ENCODE measurements at regions not wholly inside any gene's neighbourhood (a gene's known extent, or its start where the extent isn't known, plus 50 kb on each side); places are given as distances from the start of the nearest gene placed in this dataset.

GRCh38 chr10:55330486-55330885 lies 529.5 kb upstream of the PCDH15 start:
- Histone ChIP-seq H3K27me3 (ENCODE audit: insufficient read depth, low read depth, severe bottlenecking) (no peaks in the 10 kb centered on the region), H3K9me3 (ENCODE audit: severe bottlenecking) (no peaks in the 10 kb centered on the region), H3K36me3 (no peaks in the 10 kb centered on the region), H3K27ac (no peak overlapping the region), H3K4me3 (ENCODE audit: low read depth, low read length) (no peak overlapping the region)
- no peak for DNase-seq
- no peak for TF ChIP-seq CTCF (IDR thresholded peaks at IDR 0.05; ENCODE audit: low read depth, low read length)

- TF ChIP-seq CTCF (IDR thresholded peaks at IDR 0.05; ENCODE audit: low read depth, low read length): no peak
- Histone ChIP-seq H3K27me3 (ENCODE audit: insufficient read depth, low read depth, severe bottlenecking) (no peaks in the 10 kb centered on the region), H3K36me3 (no peaks in the 10 kb centered on the region), H3K27ac (no peak overlapping the region), H3K9me3 (ENCODE audit: severe bottlenecking) (no peaks in the 10 kb centered on the region), H3K4me3 (ENCODE audit: low read depth, low read length) (no peak overlapping the region)
- no peak for DNase-seq
These were observed 528.8 kb upstream of the PCDH15 start for GRCh38 chr10:55329796-55330195.

GRCh38 chr10:55320187-55320700 lies 519.2 kb upstream of the PCDH15 start:
- H3K4me3 ChIP-seq (ENCODE audit: low read depth, low read length): no peak overlapping the region
- H3K27ac ChIP-seq: no peak overlapping the region
- no peak for DNase-seq
- H3K36me3 ChIP-seq: no peaks in the 10 kb centered on the region
- no peaks in the 10 kb centered on the region for H3K27me3 ChIP-seq (ENCODE audit: insufficient read depth, low read depth, severe bottlenecking)
- no peaks in the 10 kb centered on the region for H3K9me3 ChIP-seq (ENCODE audit: severe bottlenecking)
- TF ChIP-seq CTCF (IDR thresholded peaks at IDR 0.05; ENCODE audit: low read depth, low read length): no peak

GRCh38 chr10:55311848-55312635 lies 511.0 kb upstream of the PCDH15 start:
- no peak for DNase-seq
- H3K9me3 ChIP-seq (ENCODE audit: severe bottlenecking): no peaks in the 10 kb centered on the region
- no peak for TF ChIP-seq CTCF (IDR thresholded peaks at IDR 0.05; ENCODE audit: low read depth, low read length)
- H3K4me3 ChIP-seq (ENCODE audit: low read depth, low read length): no peak overlapping the region
- no peak overlapping the region for H3K27ac ChIP-seq
- no peaks in the 10 kb centered on the region for H3K27me3 ChIP-seq (ENCODE audit: insufficient read depth, low read depth, severe bottlenecking)
- no peaks in the 10 kb centered on the region for H3K36me3 ChIP-seq

- Histone ChIP-seq H3K9me3 (ENCODE audit: severe bottlenecking) (no peaks in the 10 kb centered on the region), H3K4me3 (ENCODE audit: low read depth, low read length) (no peak overlapping the region), H3K36me3 (no peaks in the 10 kb centered on the region), H3K27ac (no peak overlapping the region), H3K27me3 (ENCODE audit: insufficient read depth, low read depth, severe bottlenecking) (no peaks in the 10 kb centered on the region)
- no peak for TF ChIP-seq CTCF (IDR thresholded peaks at IDR 0.05; ENCODE audit: low read depth, low read length)
- no peak for DNase-seq
These were observed 509.1 kb upstream of the PCDH15 start for GRCh38 chr10:55310143-55310542.

DNA sequence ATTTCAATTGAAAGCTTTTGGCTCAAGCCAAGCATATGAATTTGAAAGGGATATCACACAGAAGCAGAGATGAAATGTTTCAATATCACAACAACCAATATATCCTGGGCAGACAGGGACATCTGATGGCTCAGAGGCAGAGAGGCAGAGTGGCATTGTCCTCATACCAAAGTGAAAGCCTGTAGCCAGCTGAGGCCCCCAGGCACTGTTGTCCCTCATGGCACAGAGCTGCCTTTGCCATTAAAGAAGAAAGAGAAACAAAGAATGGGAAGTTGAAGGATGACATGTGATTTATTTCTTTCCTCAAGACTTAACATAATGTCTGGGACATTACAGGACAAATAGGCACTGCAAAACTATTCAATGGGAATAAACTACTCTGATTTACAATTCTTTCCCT lies 504.3 kb upstream of the PCDH15 start:
- no peak overlapping the region for H3K4me3 ChIP-seq (ENCODE audit: low read depth, low read length)

More for the DNA sequence above, 504.3 kb upstream of the PCDH15 start:
- no peak overlapping the region for H3K27ac ChIP-seq
- no peaks in the 10 kb centered on the region for H3K27me3 ChIP-seq (ENCODE audit: insufficient read depth, low read depth, severe bottlenecking)
- H3K9me3 ChIP-seq (ENCODE audit: severe bottlenecking): no peaks in the 10 kb centered on the region
- no peak for DNase-seq
- no peaks in the 10 kb centered on the region for H3K36me3 ChIP-seq
- TF ChIP-seq CTCF (IDR thresholded peaks at IDR 0.05; ENCODE audit: low read depth, low read length): no peak
